HEK293 (cell line): ENCODE measurements at regions not wholly inside any gene's neighbourhood (a gene's known extent, or its start where the extent isn't known, plus 50 kb on each side); places are given as distances from the start of the nearest gene placed in this dataset.

Experiments used
- CTCF ChIA-PET: fragments of 350-600 bp; formaldehyde crosslinking; extraction: SDS; loops from one replicate; lab custom pipeline; 2021; ENCODE audit warnings: antibody characterized with exemption; lab: Yijun Ruan, JAX
- POLR2A ChIA-PET: fragments of 300-600 bp; formaldehyde crosslinking; extraction: SDS; loops from one replicate; lab custom pipeline; 2020; ENCODE audit warnings: antibody characterized with exemption, inconsistent platforms; lab: Yijun Ruan, JAX
- H3K27ac ChIP-seq: fragments of 200-500 bp; sonication (Bioruptor generic); 2 replicates; pipeline ENCODE4 v1.5.1; 2014; ENCODE audit warnings: low read depth, low read length, control low read depth, inconsistent platforms; ENCODE audit errors: extremely low read depth
- H3K36me3 ChIP-seq, 2 experiments: fragments of 200-500 bp in 1 of 2; sonication (Bioruptor generic) in 1 of 2; 1 replicate in 1 of 2; 2 replicates in 1 of 2; pipeline ENCODE4 v1.5.1; 2014 to 2017; ENCODE audit warnings: inconsistent platforms in 2 of 2, low read length in 2 of 2; ENCODE audit not compliant: control insufficient read depth in 2 of 2, insufficient read depth in 1 of 2
- H3K4me1 ChIP-seq: fragments of 200-500 bp; sonication (Bioruptor generic); 2 replicates; pipeline ENCODE4 v1.5.1; 2014; ENCODE audit warnings: mild to moderate bottlenecking, low read length, inconsistent platforms; ENCODE audit not compliant: control insufficient read depth, insufficient read depth
- H3K4me3 ChIP-seq: 2 replicates; pipeline ENCODE4 v1.5.1; 2011; ENCODE audit warnings: low read depth, mild to moderate bottlenecking, control low read depth, low read length, moderate library complexity
- H3K9me3 ChIP-seq: fragments of 200-500 bp; sonication (Bioruptor generic); 2 replicates; pipeline ENCODE4 v1.5.1; 2014; ENCODE audit warnings: low read depth, low read length, inconsistent platforms; ENCODE audit not compliant: control insufficient read depth, insufficient read depth
- AEBP2 ChIP-seq: fragments of 450-650 bp; formaldehyde crosslinking; IDR thresholded peaks from 2 replicates; pipeline ENCODE4 v1.5.1; 2016; ENCODE audit warnings: missing biosample characterization, missing genetic modification characterization, borderline replicate concordance
- ELK4 ChIP-seq: IDR thresholded peaks from 2 replicates; pipeline ENCODE4 v1.6.1; 2011; ENCODE audit warnings: mild to moderate bottlenecking, low read depth, low read length, borderline replicate concordance
- GLI4 ChIP-seq: fragments of 450-650 bp; formaldehyde crosslinking; IDR thresholded peaks from 2 replicates; pipeline ENCODE4 v1.5.1; 2016; ENCODE audit warnings: missing biosample characterization, missing genetic modification characterization
- GLIS2 ChIP-seq: fragments of 450-650 bp; formaldehyde crosslinking; IDR thresholded peaks from 2 replicates; pipeline ENCODE4 v1.5.1; 2016; ENCODE audit warnings: missing biosample characterization, missing genetic modification characterization
- KLF16 ChIP-seq: fragments of 450-650 bp; formaldehyde crosslinking; IDR thresholded peaks from 2 replicates; pipeline ENCODE4 v1.5.1; 2017; ENCODE audit warnings: missing biosample characterization, missing genetic modification characterization
- RBAK ChIP-seq: fragments of 450-650 bp; formaldehyde crosslinking; IDR thresholded peaks from 2 replicates; pipeline ENCODE4 v1.5.1; 2016; ENCODE audit warnings: missing biosample characterization, missing genetic modification characterization
- SP2 ChIP-seq: fragments of 450-650 bp; formaldehyde crosslinking; IDR thresholded peaks from 2 replicates; pipeline ENCODE4 v1.5.1; 2016; ENCODE audit warnings: missing biosample characterization, missing genetic modification characterization
- TRIM28 ChIP-seq: IDR thresholded peaks from 2 replicates; pipeline ENCODE4 v1.6.1; 2011; ENCODE audit warnings: low read length, control low read depth, borderline replicate concordance
- WT1 ChIP-seq: fragments of 450-650 bp; formaldehyde crosslinking; IDR thresholded peaks from 2 replicates; pipeline ENCODE4 v1.5.1; 2016; ENCODE audit warnings: missing biosample characterization, missing genetic modification characterization
- ZIC2 ChIP-seq: fragments of 450-650 bp; formaldehyde crosslinking; IDR thresholded peaks from 2 replicates; pipeline ENCODE4 v1.5.1; 2016; ENCODE audit warnings: missing biosample characterization, missing genetic modification characterization
- ZNF121 ChIP-seq: fragments of 450-650 bp; formaldehyde crosslinking; IDR thresholded peaks from 2 replicates; pipeline ENCODE4 v1.5.1; 2016; ENCODE audit warnings: missing biosample characterization, missing genetic modification characterization
- ZNF146 ChIP-seq: fragments of 450-650 bp; formaldehyde crosslinking; IDR thresholded peaks from 2 replicates; pipeline ENCODE4 v1.5.1; 2016; ENCODE audit warnings: missing biosample characterization, missing genetic modification characterization
- ZNF155 ChIP-seq: fragments of 450-650 bp; formaldehyde crosslinking; IDR thresholded peaks from 2 replicates; pipeline ENCODE4 v1.5.1; 2016; ENCODE audit warnings: missing biosample characterization, missing genetic modification characterization
- ZNF175 ChIP-seq: fragments of 450-650 bp; formaldehyde crosslinking; IDR thresholded peaks from 2 replicates; pipeline ENCODE4 v1.5.1; 2016; ENCODE audit warnings: missing biosample characterization, missing genetic modification characterization
- ZNF214 ChIP-seq: fragments of 450-650 bp; formaldehyde crosslinking; IDR thresholded peaks from 2 replicates; pipeline ENCODE4 v1.5.1; 2017; ENCODE audit warnings: missing biosample characterization, mild to moderate bottlenecking, missing genetic modification characterization, borderline replicate concordance
- ZNF335 ChIP-seq: fragments of 450-650 bp; formaldehyde crosslinking; conservative IDR thresholded peaks from 2 replicates; pipeline ENCODE4 v1.5.1; 2016; ENCODE audit warnings: missing biosample characterization, missing genetic modification characterization
- ZNF37A ChIP-seq: fragments of 450-650 bp; IDR thresholded peaks from 2 replicates; pipeline ENCODE4 v1.5.1; 2018; ENCODE audit warnings: missing biosample characterization, missing genetic modification characterization
- ZNF404 ChIP-seq: fragments of 450-650 bp; formaldehyde crosslinking; IDR thresholded peaks from 2 replicates; pipeline ENCODE4 v1.5.1; 2017; ENCODE audit warnings: missing biosample characterization, missing genetic modification characterization
- ZNF585B ChIP-seq: fragments of 450-650 bp; formaldehyde crosslinking; IDR thresholded peaks from 2 replicates; pipeline ENCODE4 v1.5.1; 2016; ENCODE audit warnings: missing biosample characterization, missing genetic modification characterization
- ZNF621 ChIP-seq: fragments of 450-650 bp; formaldehyde crosslinking; IDR thresholded peaks from 2 replicates; pipeline ENCODE4 v1.5.1; 2017; ENCODE audit warnings: missing biosample characterization, missing genetic modification characterization
- ZNF645 ChIP-seq: fragments of 450-650 bp; formaldehyde crosslinking; IDR thresholded peaks from 2 replicates; pipeline ENCODE4; 2016; ENCODE audit warnings: missing biosample characterization, missing genetic modification characterization
- ZSCAN16 ChIP-seq: fragments of 450-650 bp; formaldehyde crosslinking; IDR thresholded peaks from 2 replicates; pipeline ENCODE4 v1.5.1; 2016; ENCODE audit warnings: missing biosample characterization, missing genetic modification characterization
- ZSCAN30 ChIP-seq: fragments of 450-650 bp; IDR thresholded peaks from 2 replicates; pipeline ENCODE4 v1.5.1; 2018; ENCODE audit warnings: missing biosample characterization, mild to moderate bottlenecking, missing genetic modification characterization, moderate library complexity

GRCh38 chr6:3510617-3511016 is 53.8 kb upstream of the SLC22A23 start (continued):
- no peak for TF ChIP-seq ZIC2 (tag by site-specific recombination)
- TF ChIP-seq SP2 (tag by site-specific recombination), result no peak
- TF ChIP-seq RBAK (tag by site-specific recombination), result no peak

- TF ChIP-seq ELK4 (no peak), ZNF335 (peak; percentile 40), GLIS2 (tag by site-specific recombination) (no peak), TRIM28 (no peak)
These were observed 53.3 kb upstream of the SLC22A23 start for GRCh38 chr6:3510178-3510577.

GRCh38 chr6:3509336-3509735 is 52.5 kb upstream of the SLC22A23 start:
- POLR2A ChIA-PET, result no interaction called here
- peaks cover 17% of the 10 kb centered on the region for H3K4me1 ChIP-seq
- no peaks in the 10 kb centered on the region for H3K36me3 ChIP-seq
- CTCF ChIA-PET, result interaction anchor here (0.7 to 1.2 kb wide), 3 partner anchors 9 to 99 kb away, joined by 3 to 5 read pairs (median 4); no protein-coding TSS in a partner anchor
- TF ChIP-seq ZNF155 (no peak), KLF16 (no peak), GLI4 (tag by site-specific recombination) (no peak), ZNF146 (no peak), ZNF585B (no peak), ZNF621 (tag by site-specific recombination) (no peak), ZNF121 (no peak), ZNF214 (tag by site-specific recombination) (no peak), ZNF37A (tag by site-specific recombination) (no peak)
- no peak overlapping the region for H3K4me3 ChIP-seq
- H3K9me3 ChIP-seq, result no peaks in the 10 kb centered on the region
- H3K27ac ChIP-seq, result no peak overlapping the region

More at GRCh38 chr6:3510178-3510577, 53.3 kb upstream of the SLC22A23 start:
- no peaks in the 10 kb centered on the region for H3K9me3 ChIP-seq
- no peak overlapping the region for H3K27ac ChIP-seq
- H3K4me1 ChIP-seq, result peaks cover 17% of the 10 kb centered on the region
- H3K36me3 ChIP-seq, result no peaks in the 10 kb centered on the region
- ChIA-PET CTCF (interaction anchor here (0.6 to 2.8 kb wide), 9 partner anchors 9 to 1780 kb away, joined by 3 to 16 read pairs (median 4); no protein-coding TSS in a partner anchor), POLR2A (interaction anchor here (0.9 kb wide), 1 partner anchor 9 kb away, joined by 3 read pairs; no protein-coding TSS in a partner anchor)
- no peak overlapping the region for H3K4me3 ChIP-seq

GRCh38 chr6:3506751-3507383 is 50.0 kb upstream of the SLC22A23 start:
- Histone ChIP-seq H3K4me3 (no peak overlapping the region), H3K36me3 (no peaks in the 10 kb centered on the region), H3K9me3 (no peaks in the 10 kb centered on the region), H3K4me1 (peaks cover 19% of the 10 kb centered on the region), H3K27ac (no peak overlapping the region)
- CTCF ChIA-PET, result no interaction called here
- POLR2A ChIA-PET, result no interaction called here
- peak; percentile 27; the same call in 1 of the 2 replicates for TF ChIP-seq WT1
- peak; percentile 79; the same call in 1 of the 2 replicates for TF ChIP-seq ZSCAN16 (tag by site-specific recombination)
- no peak for TF ChIP-seq ZSCAN30 (tag by site-specific recombination)
- TF ChIP-seq AEBP2, result no peak
- no peak for TF ChIP-seq ZNF175
- TF ChIP-seq ZNF645 (tag by site-specific recombination), result no peak
- no peak for TF ChIP-seq ZNF404 (tag by site-specific recombination)
- TF ChIP-seq, all 188 proteins: peak for 2
